ENCODE measurements at regions not wholly inside any gene's neighbourhood (a gene's known extent, or its start where the extent isn't known, plus 50 kb on each side); places are given as distances from the start of the nearest gene placed in this dataset.
"Not testable (repeated sequence)": the region's sequence is repeated elsewhere in the genome, so short reads cannot be mapped to it uniquely, and the experiment has no call there.

DNA sequence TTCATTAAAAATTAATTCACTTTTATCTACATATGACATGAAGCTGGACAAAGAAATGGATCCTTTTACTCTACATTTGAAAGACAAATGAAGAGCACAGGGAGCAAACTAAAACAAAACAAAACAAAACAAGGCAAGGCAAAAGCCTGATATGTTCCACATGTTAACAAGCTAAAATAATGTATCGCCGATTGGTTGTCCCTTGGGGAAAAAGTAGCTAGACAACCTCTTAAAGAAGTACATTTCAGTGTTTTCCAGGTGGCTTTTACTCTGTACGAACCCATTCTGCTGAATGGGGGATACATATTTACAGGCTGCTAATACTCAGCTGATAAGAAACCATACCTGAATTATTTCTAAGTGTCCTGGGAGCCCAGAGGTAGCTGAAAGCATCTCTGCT lies 493.0 kb upstream of the TBL1XR1 start:
- no peaks in the 10 kb centered on the region for H3K27me3 Mint-ChIP-seq
- no peak overlapping the region for H3K27ac Mint-ChIP-seq
- ATAC-seq: no peak
- H3K4me3 Mint-ChIP-seq: no peak overlapping the region
- DNase-seq: no peak
- H3K9me3 Mint-ChIP-seq: no peaks in the 10 kb centered on the region
- no peaks in the 10 kb centered on the region for H3K36me3 Mint-ChIP-seq (ENCODE audit: low read depth)
- H3K4me1 Mint-ChIP-seq: peaks cover 12% of the 10 kb centered on the region

DNA sequence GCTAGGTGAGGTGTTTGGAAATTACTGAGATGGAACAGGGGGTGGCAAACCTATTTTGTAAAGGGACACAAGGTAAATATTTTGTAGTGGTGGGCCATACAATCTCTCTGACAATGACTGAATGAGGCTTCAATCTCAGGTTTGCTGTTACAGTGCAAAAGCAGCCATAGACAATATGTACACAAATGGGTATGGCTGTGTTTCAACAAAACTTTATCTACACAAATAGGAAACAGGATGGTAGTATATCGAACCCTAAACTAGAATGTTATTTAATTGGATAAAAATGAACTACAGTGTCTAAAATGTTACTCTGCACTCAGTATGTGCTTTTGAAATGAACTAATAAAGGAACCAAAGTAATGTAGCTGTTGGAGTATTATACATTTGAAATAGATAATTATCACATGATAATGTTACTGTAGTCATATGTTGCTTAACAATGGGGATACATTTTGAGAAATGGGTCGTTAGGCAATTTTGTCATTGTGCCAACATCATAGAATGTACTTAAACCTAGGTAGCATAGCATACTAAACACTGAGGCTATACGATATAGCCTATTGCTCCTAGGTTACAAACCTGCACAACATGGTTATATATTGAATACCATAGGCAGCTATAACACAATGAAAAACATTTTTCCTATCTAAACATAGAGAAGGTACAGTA lies 495.2 kb upstream of the TBL1XR1 start:
- H3K27ac Mint-ChIP-seq: no peak overlapping the region
- ATAC-seq (no peak), DNase-seq (no peak)
- no peak overlapping the region for H3K4me3 Mint-ChIP-seq
- H3K4me1 Mint-ChIP-seq: peaks cover 12% of the 10 kb centered on the region
- H3K27me3 Mint-ChIP-seq: no peaks in the 10 kb centered on the region
- no peaks in the 10 kb centered on the region for H3K36me3 Mint-ChIP-seq (ENCODE audit: low read depth)
- H3K9me3 Mint-ChIP-seq: no peaks in the 10 kb centered on the region

- Mint-ChIP-seq H3K9me3 (no peaks in the 10 kb centered on the region), H3K36me3 (ENCODE audit: low read depth) (no peaks in the 10 kb centered on the region), H3K27ac (no peak overlapping the region), H3K4me1 (peaks cover 12% of the 10 kb centered on the region), H3K27me3 (no peaks in the 10 kb centered on the region), H3K4me3 (no peak overlapping the region)
- ATAC-seq: no peak
- DNase-seq: no peak
Observed at GRCh38 chr3:177693616-177694264, 496.5 kb upstream of the TBL1XR1 start.

DNA sequence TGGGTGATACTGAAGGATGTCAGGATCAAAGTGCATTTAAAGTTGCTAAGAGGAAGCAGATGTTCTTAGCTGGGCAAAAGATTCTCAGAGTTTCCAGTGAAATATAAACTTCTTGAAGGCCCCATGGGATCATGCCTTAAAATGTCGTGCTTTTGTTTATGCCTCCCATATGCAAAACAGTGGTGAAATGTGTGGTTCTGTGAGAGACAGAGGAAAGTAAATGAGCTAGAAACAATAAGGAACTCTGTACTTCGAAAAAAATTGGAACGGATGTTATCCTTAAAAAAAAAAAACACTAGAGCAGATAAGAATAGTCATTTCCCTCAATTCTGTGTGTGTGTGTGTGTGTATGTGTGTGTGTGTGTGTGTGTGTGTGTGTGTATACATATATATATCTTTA lies 497.0 kb upstream of the TBL1XR1 start:
- H3K27ac Mint-ChIP-seq: no peak overlapping the region
- ATAC-seq (peak; percentile 36), DNase-seq (no peak)
- no peaks in the 10 kb centered on the region for H3K36me3 Mint-ChIP-seq (ENCODE audit: low read depth)
- no peaks in the 10 kb centered on the region for H3K9me3 Mint-ChIP-seq
- H3K4me3 Mint-ChIP-seq: no peak overlapping the region
- H3K27me3 Mint-ChIP-seq: no peaks in the 10 kb centered on the region
- peaks cover 12% of the 10 kb centered on the region for H3K4me1 Mint-ChIP-seq

GRCh38 chr3:177694951-177695350 lies 497.7 kb upstream of the TBL1XR1 start:
- ATAC-seq (no peak), DNase-seq (no peak)
- no peaks in the 10 kb centered on the region for H3K9me3 Mint-ChIP-seq
- peaks cover 12% of the 10 kb centered on the region for H3K4me1 Mint-ChIP-seq
- no peaks in the 10 kb centered on the region for H3K27me3 Mint-ChIP-seq
- no peak overlapping the region for H3K4me3 Mint-ChIP-seq
- H3K36me3 Mint-ChIP-seq (ENCODE audit: low read depth): no peaks in the 10 kb centered on the region
- no peak overlapping the region for H3K27ac Mint-ChIP-seq

DNA sequence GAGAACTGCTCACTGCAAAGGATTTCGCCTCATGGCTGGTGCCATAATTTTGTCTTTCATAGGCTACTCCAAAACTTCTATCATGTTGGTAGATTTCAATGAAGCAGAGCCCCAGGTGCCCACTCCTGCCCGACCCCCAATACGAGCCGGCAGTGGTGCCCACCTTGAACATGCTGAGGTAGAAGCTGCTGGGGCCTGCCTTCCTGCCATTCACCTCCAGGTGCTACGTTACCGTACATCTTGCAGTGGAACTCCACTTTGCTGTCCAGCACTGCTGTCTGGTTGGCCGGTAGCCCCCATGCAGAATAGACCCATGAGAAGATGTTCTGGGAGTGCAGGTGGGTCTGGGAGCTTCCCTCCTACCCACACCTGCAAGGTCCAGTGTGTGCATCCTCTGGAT lies 502.8 kb upstream of the TBL1XR1 start:
- Mint-ChIP-seq H3K36me3 (ENCODE audit: low read depth) (no peaks in the 10 kb centered on the region), H3K4me3 (no peak overlapping the region), H3K4me1 (no peaks in the 10 kb centered on the region), H3K27ac (no peak overlapping the region), H3K9me3 (no peaks in the 10 kb centered on the region), H3K27me3 (no peaks in the 10 kb centered on the region)
- no peak for DNase-seq
- ATAC-seq: no peak

- no peaks in the 10 kb centered on the region for H3K36me3 Mint-ChIP-seq (ENCODE audit: low read depth)
- DNase-seq (no peak), ATAC-seq (peak; percentile 57)
- H3K4me3 Mint-ChIP-seq: no peak overlapping the region
- no peaks in the 10 kb centered on the region for H3K27me3 Mint-ChIP-seq
- H3K9me3 Mint-ChIP-seq: no peaks in the 10 kb centered on the region
- no peaks in the 10 kb centered on the region for H3K4me1 Mint-ChIP-seq
- H3K27ac Mint-ChIP-seq: no peak overlapping the region
Observed at GRCh38 chr3:177703788-177704187, 506.5 kb upstream of the TBL1XR1 start.

DNA sequence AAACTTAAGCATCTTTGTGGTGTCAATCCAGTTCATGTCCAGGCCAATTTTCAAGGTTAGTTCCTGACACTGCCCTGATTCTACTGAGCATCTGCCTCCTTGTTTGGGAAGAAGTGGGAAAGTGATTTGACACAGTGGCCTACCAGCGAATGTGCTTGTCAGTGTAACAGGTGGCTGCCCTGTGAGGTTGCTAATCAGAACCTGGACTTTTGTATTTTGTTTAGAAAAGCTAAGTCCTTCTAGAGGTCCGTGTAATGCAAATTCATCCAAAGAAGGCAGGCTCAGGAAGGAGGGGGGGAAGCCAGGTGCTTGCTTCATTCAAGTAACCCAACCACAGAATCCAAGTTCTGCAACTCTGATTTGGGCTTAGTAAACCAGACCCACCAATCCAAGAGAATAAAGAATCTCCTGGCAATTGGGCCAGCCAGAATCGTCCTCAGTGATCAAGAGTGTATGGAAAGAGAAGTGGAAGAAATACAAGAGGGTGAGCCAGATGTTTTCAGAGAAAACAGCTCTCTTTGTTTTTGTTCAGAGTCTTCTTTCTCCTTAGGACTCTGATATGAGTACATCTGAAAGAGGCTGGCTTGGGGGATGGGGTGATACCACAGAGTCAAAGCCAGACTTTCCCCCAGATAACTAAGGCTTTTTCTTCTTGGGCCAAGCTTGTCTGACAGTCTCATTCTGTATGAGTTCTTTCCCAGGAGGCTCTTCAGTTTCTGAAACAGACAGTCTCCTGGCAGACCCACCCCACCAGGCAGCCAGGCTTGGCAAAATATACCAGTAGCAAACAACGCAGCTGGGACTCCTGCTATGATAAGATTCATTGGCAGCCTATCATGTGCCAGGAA lies 508.9 kb upstream of the TBL1XR1 start:
- DNase-seq (no peak), ATAC-seq (no peak)
- Mint-ChIP-seq H3K27me3 (no peaks in the 10 kb centered on the region), H3K9me3 (peaks cover 3% of the 10 kb centered on the region), H3K27ac (no peak overlapping the region), H3K36me3 (ENCODE audit: low read depth) (no peaks in the 10 kb centered on the region), H3K4me1 (no peaks in the 10 kb centered on the region), H3K4me3 (no peak overlapping the region)

GRCh38 chr3:177709470-177709869 lies 512.2 kb upstream of the TBL1XR1 start:
- ATAC-seq; DNase-seq; H3K27me3 Mint-ChIP-seq; H3K4me1 Mint-ChIP-seq; H3K4me3 Mint-ChIP-seq; H3K27ac Mint-ChIP-seq; H3K36me3 Mint-ChIP-seq (ENCODE audit: low read depth); H3K9me3 Mint-ChIP-seq: not testable (repeated sequence)

DNA sequence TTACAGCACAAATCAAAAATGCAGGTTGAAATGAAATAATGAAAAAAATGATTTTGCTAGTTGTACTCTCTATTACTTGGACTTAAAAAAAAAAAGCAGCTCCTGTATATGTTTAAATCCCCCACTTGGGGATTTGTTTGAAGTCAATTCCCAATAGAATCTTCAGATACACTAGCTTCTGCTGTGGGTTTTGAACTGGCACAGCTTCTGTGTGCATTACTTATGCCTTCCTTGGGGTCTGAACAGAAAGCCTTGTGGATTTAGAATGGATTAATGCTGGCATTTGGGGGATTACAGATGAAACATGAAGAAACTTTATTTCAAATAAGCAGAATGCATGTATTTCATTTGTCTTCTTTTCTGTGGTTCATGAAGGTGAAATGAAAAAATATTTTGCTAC lies 513.2 kb upstream of the TBL1XR1 start:
- H3K4me1 Mint-ChIP-seq: no peaks in the 10 kb centered on the region
- peaks cover 3% of the 10 kb centered on the region for H3K9me3 Mint-ChIP-seq
- ATAC-seq (no peak), DNase-seq (no peak)
- H3K27me3 Mint-ChIP-seq: no peaks in the 10 kb centered on the region
- H3K36me3 Mint-ChIP-seq (ENCODE audit: low read depth): no peaks in the 10 kb centered on the region
- H3K4me3 Mint-ChIP-seq: no peak overlapping the region
- H3K27ac Mint-ChIP-seq: no peak overlapping the region

GRCh38 chr3:177711637-177712036 lies 514.4 kb upstream of the TBL1XR1 start:
- Mint-ChIP-seq H3K36me3 (ENCODE audit: low read depth) (no peaks in the 10 kb centered on the region), H3K4me3 (no peak overlapping the region), H3K27me3 (no peaks in the 10 kb centered on the region), H3K27ac (no peak overlapping the region), H3K4me1 (no peaks in the 10 kb centered on the region), H3K9me3 (peaks cover 3% of the 10 kb centered on the region)
- no peak for DNase-seq
- ATAC-seq: no peak

DNA sequence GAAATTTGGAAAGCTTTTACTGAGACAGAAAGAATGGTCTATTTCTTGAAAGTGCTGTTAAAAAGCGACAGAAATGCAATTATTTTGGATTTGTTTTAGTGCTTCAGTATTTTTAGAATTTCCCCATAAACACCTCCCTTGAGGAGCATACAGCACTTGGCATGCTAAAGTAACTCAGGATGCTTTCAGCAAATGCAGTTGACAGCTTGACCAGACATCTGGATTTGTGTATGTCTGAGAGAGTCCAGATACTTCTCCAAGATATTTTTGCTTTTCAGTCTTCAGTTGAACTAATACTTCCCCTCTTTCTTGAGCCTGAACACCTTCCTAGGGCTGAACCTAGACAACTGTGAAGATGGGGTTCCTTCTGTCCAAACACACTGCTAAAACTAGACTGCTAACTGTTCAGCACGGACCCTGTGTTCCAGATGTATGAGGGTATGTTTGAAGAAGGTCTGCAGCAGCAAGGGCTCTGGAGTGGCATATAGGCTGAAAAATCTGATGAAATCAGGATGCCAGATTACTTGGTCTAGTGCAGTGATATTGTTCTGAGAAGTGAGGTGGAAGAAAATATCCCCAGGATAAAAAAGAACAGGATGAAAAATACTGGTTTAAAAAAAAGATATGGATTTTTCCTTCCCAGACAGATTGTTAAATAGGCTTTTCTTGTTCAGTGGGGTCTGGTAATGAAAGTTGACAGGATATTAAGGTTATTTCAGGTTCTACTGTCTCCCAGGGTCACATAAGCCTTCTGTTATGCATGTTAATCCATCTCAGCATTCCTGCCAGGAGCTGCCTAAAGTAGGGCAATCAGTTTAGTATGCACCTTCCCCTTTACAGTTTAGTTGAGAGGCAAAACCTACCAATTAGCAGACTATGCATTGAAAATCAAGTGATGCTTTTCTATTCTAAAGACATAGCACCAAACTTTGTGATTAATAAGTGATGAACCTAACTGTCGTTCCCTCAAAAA lies 516.9 kb upstream of the TBL1XR1 start:
- DNase-seq: no peak
- Mint-ChIP-seq H3K27me3 (no peaks in the 10 kb centered on the region), H3K4me3 (no peak overlapping the region), H3K36me3 (ENCODE audit: low read depth) (no peaks in the 10 kb centered on the region), H3K4me1 (no peaks in the 10 kb centered on the region), H3K27ac (no peak overlapping the region), H3K9me3 (peaks cover 1% of the 10 kb centered on the region)
- ATAC-seq: no peak

DNA sequence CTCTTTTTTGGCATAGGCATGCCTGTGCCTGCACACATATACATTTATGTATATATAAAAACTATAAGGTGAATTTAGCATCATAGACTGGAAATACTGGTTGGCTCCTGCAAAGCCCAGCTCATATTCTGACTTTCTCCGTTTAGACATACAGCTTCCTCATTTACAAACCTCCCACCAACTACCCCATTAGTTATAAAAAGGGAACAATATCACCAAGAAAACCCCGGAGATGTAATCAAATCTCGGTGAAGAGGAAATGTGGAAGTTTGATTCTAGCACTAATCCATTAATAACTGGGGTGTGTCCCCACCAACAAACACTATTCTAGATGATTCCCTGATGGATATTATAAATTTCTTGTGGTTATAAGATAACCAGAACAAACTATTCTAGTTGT lies 517.7 kb upstream of the TBL1XR1 start:
- Mint-ChIP-seq H3K27ac (no peak overlapping the region), H3K4me3 (no peak overlapping the region), H3K27me3 (no peaks in the 10 kb centered on the region), H3K4me1 (no peaks in the 10 kb centered on the region), H3K36me3 (ENCODE audit: low read depth) (no peaks in the 10 kb centered on the region), H3K9me3 (no peaks in the 10 kb centered on the region)
- ATAC-seq (no peak), DNase-seq (no peak)

- Mint-ChIP-seq H3K9me3 (no peaks in the 10 kb centered on the region), H3K27me3 (no peaks in the 10 kb centered on the region), H3K4me3 (no peak overlapping the region), H3K4me1 (no peaks in the 10 kb centered on the region), H3K27ac (no peak overlapping the region), H3K36me3 (ENCODE audit: low read depth) (no peaks in the 10 kb centered on the region)
- DNase-seq (no peak), ATAC-seq (no peak)
Observed at GRCh38 chr3:177715980-177716379, 518.7 kb upstream of the TBL1XR1 start.

All from activated naive CD8-positive, alpha-beta T cell treated with anti-CD3 and anti-CD28 coated beads, Interleukin-2, amount 50 U/mL, for 24 hours (primary cell).